ENCODE measurements at regions not wholly inside any gene's neighbourhood (a gene's known extent, or its start where the extent isn't known, plus 50 kb on each side); places are given as distances from the start of the nearest gene placed in this dataset.

DNA sequence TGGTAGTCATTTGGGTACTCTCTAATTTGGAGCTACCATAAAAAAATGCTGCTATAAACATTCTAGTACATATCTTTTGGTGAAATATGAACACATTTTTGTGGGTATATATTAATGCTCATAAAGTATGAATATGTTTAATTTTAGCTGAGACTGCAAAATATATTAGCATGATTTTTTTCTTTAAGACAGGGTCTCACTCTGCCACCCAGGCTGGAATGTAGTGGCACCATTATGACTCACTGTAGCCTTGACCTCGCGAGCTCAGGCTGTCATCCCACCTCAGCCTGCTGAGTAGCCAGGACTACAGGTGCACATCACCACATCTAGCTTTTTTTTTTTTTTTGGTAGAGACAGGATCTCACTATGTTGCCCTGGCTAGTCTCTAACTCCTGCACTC lies 371.7 kb downstream of the SOX9 start:
- no peak overlapping the region for H3K4me3 ChIP-seq
- TF ChIP-seq NANOG (IDR thresholded peaks at IDR 0.05; ENCODE audit: borderline replicate concordance) (no peak), EZH2phosphoT487 (IDR thresholded peaks at IDR 0.05; ENCODE audit: unreplicated experiment) (no peak), ZNF114 (CRISPR knock-in tag; IDR thresholded peaks at IDR 0.05) (no peak), EZH2 (IDR thresholded peaks at IDR 0.05; ENCODE audit: low read depth, unreplicated experiment) (no peak), CREB1 (CRISPR knock-in tag; IDR thresholded peaks at IDR 0.05; ENCODE audit: low read depth) (no peak), ZNF331 (CRISPR knock-in tag; IDR thresholded peaks at IDR 0.05; ENCODE audit: low read depth) (no peak), JUNB (IDR thresholded peaks at IDR 0.05; ENCODE audit: unreplicated experiment) (no peak), POLR2AphosphoS5 (IDR thresholded peaks at IDR 0.05; ENCODE audit: low read depth) (no peak), STAT1 (IDR thresholded peaks at IDR 0.05; ENCODE audit: unreplicated experiment) (no peak)
- TF ChIP-seq, protein P1, sequence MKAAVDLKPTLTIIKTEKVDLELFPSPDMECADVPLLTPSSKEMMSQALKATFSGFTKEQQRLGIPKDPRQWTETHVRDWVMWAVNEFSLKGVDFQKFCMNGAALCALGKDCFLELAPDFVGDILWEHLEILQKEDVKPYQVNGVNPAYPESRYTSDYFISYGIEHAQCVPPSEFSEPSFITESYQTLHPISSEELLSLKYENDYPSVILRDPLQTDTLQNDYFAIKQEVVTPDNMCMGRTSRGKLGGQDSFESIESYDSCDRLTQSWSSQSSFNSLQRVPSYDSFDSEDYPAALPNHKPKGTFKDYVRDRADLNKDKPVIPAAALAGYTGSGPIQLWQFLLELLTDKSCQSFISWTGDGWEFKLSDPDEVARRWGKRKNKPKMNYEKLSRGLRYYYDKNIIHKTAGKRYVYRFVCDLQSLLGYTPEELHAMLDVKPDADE (IDR thresholded peaks at IDR 0.05): no peak
- TF ChIP-seq, protein P2, sequence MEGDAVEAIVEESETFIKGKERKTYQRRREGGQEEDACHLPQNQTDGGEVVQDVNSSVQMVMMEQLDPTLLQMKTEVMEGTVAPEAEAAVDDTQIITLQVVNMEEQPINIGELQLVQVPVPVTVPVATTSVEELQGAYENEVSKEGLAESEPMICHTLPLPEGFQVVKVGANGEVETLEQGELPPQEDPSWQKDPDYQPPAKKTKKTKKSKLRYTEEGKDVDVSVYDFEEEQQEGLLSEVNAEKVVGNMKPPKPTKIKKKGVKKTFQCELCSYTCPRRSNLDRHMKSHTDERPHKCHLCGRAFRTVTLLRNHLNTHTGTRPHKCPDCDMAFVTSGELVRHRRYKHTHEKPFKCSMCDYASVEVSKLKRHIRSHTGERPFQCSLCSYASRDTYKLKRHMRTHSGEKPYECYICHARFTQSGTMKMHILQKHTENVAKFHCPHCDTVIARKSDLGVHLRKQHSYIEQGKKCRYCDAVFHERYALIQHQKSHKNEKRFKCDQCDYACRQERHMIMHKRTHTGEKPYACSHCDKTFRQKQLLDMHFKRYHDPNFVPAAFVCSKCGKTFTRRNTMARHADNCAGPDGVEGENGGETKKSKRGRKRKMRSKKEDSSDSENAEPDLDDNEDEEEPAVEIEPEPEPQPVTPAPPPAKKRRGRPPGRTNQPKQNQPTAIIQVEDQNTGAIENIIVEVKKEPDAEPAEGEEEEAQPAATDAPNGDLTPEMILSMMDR (conservative IDR thresholded peaks at IDR 0.05; ENCODE audit: low read depth in 2 of 2): no peak
- TF ChIP-seq, protein P3, sequence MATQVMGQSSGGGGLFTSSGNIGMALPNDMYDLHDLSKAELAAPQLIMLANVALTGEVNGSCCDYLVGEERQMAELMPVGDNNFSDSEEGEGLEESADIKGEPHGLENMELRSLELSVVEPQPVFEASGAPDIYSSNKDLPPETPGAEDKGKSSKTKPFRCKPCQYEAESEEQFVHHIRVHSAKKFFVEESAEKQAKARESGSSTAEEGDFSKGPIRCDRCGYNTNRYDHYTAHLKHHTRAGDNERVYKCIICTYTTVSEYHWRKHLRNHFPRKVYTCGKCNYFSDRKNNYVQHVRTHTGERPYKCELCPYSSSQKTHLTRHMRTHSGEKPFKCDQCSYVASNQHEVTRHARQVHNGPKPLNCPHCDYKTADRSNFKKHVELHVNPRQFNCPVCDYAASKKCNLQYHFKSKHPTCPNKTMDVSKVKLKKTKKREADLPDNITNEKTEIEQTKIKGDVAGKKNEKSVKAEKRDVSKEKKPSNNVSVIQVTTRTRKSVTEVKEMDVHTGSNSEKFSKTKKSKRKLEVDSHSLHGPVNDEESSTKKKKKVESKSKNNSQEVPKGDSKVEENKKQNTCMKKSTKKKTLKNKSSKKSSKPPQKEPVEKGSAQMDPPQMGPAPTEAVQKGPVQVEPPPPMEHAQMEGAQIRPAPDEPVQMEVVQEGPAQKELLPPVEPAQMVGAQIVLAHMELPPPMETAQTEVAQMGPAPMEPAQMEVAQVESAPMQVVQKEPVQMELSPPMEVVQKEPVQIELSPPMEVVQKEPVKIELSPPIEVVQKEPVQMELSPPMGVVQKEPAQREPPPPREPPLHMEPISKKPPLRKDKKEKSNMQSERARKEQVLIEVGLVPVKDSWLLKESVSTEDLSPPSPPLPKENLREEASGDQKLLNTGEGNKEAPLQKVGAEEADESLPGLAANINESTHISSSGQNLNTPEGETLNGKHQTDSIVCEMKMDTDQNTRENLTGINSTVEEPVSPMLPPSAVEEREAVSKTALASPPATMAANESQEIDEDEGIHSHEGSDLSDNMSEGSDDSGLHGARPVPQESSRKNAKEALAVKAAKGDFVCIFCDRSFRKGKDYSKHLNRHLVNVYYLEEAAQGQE (IDR thresholded peaks at IDR 0.05; ENCODE audit: unreplicated experiment): no peak
- Mint-ChIP-seq H3K27ac (no peak overlapping the region), H3K4me1 (peaks cover 10% of the 10 kb centered on the region), H3K9me3 (peaks cover 8% of the 10 kb centered on the region; the same call in 1 of the 3 replicates), H3K27me3 (ENCODE audit: insufficient read depth, low read depth, poor library complexity) (peaks cover 7% of the 10 kb centered on the region), H3K36me3 (ENCODE audit: low read depth) (peaks cover 4% of the 10 kb centered on the region; the same call in 1 of the 3 replicates), H3K4me3 (no peak overlapping the region)
- no peaks in the 10 kb centered on the region for H3K9me2 ChIP-seq (ENCODE audit: insufficient read depth)
- no peak for DNase-seq (ENCODE audit: low spot score)
- no peaks in the 10 kb centered on the region for H3K79me2 ChIP-seq (replicated peaks; ENCODE audit: insufficient read depth)
- no peaks in the 10 kb centered on the region for H3K4me1 ChIP-seq (ENCODE audit: insufficient read depth)
- no peak for ATAC-seq
- H3K27ac ChIP-seq (ENCODE audit: low read depth): no peak overlapping the region
- H3K36me3 ChIP-seq (ENCODE audit: insufficient read depth): no peaks in the 10 kb centered on the region
- no peaks in the 10 kb centered on the region for H3K27me3 ChIP-seq (ENCODE audit: insufficient read depth)
- H3K4me2 ChIP-seq: no peak overlapping the region
- no peaks in the 10 kb centered on the region for H3F3A ChIP-seq (replicated peaks; ENCODE audit: low read depth)
- H4K20me1 ChIP-seq (replicated peaks; ENCODE audit: insufficient read depth): no peaks in the 10 kb centered on the region
- no peak overlapping the region for H2AFZ ChIP-seq

All from GM23338 (cell line).